ENCODE measurements at regions not wholly inside any gene's neighbourhood (a gene's known extent, or its start where the extent isn't known, plus 50 kb on each side); places are given as distances from the start of the nearest gene placed in this dataset.

DNA sequence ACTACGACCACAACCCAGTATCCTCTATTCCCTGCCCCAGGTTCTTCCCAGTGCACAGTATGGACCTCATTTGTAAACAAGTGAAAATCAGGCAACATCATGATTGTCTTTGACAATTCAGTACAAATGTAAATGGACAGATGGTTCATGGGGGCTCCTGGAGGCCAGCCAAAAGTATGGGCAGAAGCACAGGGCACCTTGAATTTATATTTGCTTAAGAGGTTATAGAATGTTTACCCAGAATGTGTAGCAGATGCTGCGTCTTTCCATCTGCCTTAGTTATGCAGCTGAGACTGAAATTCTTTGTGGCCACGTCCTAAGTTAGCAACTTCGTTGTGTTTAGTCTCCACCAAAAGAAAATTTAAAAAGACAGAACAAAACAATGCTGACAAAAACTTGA, 559.6 kb upstream of the NRSN1 start:
- Histone ChIP-seq H3K27me3 (no peaks in the 10 kb centered on the region), H3K9me3 (peaks cover 0 to 27% (median 13%) of the 10 kb centered on the region in 11 donors), H3K4me3 (no peak overlapping the region), H3K4me1 (no peaks in the 10 kb centered on the region), H3K27ac (no peak overlapping the region), H3K36me3 (no peaks in the 10 kb centered on the region)
- TF ChIP-seq, protein P1, sequence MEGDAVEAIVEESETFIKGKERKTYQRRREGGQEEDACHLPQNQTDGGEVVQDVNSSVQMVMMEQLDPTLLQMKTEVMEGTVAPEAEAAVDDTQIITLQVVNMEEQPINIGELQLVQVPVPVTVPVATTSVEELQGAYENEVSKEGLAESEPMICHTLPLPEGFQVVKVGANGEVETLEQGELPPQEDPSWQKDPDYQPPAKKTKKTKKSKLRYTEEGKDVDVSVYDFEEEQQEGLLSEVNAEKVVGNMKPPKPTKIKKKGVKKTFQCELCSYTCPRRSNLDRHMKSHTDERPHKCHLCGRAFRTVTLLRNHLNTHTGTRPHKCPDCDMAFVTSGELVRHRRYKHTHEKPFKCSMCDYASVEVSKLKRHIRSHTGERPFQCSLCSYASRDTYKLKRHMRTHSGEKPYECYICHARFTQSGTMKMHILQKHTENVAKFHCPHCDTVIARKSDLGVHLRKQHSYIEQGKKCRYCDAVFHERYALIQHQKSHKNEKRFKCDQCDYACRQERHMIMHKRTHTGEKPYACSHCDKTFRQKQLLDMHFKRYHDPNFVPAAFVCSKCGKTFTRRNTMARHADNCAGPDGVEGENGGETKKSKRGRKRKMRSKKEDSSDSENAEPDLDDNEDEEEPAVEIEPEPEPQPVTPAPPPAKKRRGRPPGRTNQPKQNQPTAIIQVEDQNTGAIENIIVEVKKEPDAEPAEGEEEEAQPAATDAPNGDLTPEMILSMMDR (IDR thresholded peaks at IDR 0.05) = no peak
- intact Hi-C loops (cut with DNase I) = no loop called here
- ATAC-seq = no peak
- DNase-seq = no peak
- WGBS, 2 donors = 85 to 89% methylated on average over 4 of the region's 4 CpGs

DNA sequence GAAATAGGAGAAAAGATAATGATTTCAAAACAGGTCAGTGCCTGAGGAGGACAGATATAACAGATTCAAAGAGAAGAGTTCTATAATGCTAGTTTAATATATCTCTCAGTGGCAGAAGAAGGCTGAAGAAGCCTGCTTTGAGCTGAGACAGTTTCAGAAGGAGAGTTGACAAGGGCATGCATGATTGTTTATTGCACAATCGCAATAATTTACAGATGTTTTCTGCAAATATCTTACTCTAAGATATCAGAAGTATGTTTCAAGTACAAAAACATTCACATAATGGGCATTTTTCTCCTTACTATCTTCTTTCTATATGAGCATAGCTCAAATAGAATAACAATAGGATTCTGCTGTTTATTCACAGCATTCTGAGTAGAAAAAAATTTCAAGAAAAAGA, 557.7 kb upstream of the NRSN1 start:
- Histone ChIP-seq H3K36me3 (no peaks in the 10 kb centered on the region), H3K4me1 (no peaks in the 10 kb centered on the region), H3K27ac (no peak overlapping the region), H3K27me3 (no peaks in the 10 kb centered on the region), H3K9me3 (peaks cover 0 to 15% (median 0%) of the 10 kb centered on the region in 11 donors), H3K4me3 (no peak overlapping the region)
- no peak for ATAC-seq
- WGBS, 2 donors = 89 to 90% methylated on average over 1 of the region's 1 CpG
- DNase-seq = no peak
- TF ChIP-seq, protein P1 (IDR thresholded peaks at IDR 0.05) = no peak
- intact Hi-C loops (cut with DNase I) = no loop called here

DNA sequence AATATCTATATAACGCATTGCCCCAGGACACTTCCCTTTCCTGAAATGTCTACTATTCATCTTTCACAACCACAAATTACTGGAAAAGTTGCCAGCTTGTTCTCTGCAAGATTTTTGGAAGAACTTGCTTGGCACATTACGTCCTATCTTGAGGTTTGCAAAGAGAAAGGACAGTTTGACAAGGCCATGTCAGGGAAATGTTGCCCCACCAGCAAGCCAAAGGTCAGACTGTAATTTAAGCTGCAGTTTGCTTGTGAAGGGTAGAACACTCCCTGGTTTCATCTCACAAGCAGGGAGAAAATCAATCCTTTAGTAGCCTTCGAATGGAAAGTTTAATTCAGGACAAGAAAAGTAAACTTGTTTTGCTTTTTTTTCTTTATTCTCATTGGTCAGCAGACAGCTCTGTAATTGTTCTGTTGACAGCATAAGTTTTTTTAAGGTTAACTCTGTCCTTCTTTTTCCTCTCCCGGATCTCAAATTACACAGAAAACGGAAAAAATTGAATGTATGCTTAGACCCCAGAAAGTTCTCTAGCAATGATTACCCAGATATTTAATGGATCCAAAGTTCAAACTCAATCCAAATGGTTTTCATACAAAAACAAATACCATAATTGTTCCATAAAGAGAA, 541.8 kb upstream of the NRSN1 start:
- intact Hi-C loops (cut with DNase I) = no loop called here
- H3K27ac ChIP-seq = no peak overlapping the region
- no peaks in the 10 kb centered on the region for H3K9me3 ChIP-seq
- 70 to 73% methylated on average over 5 of the region's 5 CpGs for WGBS, 2 donors
- ATAC-seq = no peak
- DNase-seq = no peak
- no peaks in the 10 kb centered on the region for H3K36me3 ChIP-seq
- TF ChIP-seq, protein P1 (IDR thresholded peaks at IDR 0.05) = no peak
- H3K4me3 ChIP-seq = no peak overlapping the region
- H3K27me3 ChIP-seq = no peaks in the 10 kb centered on the region
- H3K4me1 ChIP-seq = no peaks in the 10 kb centered on the region

DNA sequence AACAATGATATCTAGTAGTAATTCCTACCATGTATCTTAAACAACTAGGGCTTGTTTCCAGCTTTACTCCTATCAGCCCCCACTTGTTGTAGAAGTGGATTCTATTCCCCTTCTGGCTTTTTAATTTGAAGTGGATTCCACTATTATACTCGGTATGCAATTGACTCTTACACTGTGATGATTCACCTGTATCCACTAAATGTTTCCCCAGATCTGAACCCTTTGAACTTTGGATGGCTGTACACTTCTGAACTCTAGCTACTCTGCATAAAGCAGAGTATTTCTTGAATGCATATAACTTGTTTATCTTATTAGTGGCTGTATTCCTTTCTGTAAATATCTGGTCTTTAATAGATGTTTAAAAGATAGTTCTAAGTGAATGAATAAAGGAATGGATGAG, 538.4 kb upstream of the NRSN1 start:
- Histone ChIP-seq H3K27ac (no peak overlapping the region), H3K27me3 (peaks cover 0 to 4% (median 0%) of the 10 kb centered on the region in 7 donors), H3K4me3 (no peak overlapping the region), H3K4me1 (no peaks in the 10 kb centered on the region), H3K9me3 (no peaks in the 10 kb centered on the region), H3K36me3 (no peaks in the 10 kb centered on the region)
- DNase-seq = no peak
- intact Hi-C loops (cut with DNase I) = no loop called here
- TF ChIP-seq, protein P1 (IDR thresholded peaks at IDR 0.05) = no peak
- no peak for ATAC-seq
- 52 to 55% methylated on average over 1 of the region's 1 CpG for WGBS, 2 donors
